GM21381 (cell line): ENCODE measurements at regions not wholly inside any gene's neighbourhood (a gene's known extent, or its start where the extent isn't known, plus 50 kb on each side); places are given as distances from the start of the nearest gene placed in this dataset.

Experiments
- ATAC-seq: cut with Tn5 transposase; IDR thresholded peaks from one replicate; pipeline ENCODE4 v1.9.1; 2021; ENCODE audit warnings: mild to moderate bottlenecking, moderate library complexity; ENCODE audit not compliant: unreplicated experiment

DNA sequence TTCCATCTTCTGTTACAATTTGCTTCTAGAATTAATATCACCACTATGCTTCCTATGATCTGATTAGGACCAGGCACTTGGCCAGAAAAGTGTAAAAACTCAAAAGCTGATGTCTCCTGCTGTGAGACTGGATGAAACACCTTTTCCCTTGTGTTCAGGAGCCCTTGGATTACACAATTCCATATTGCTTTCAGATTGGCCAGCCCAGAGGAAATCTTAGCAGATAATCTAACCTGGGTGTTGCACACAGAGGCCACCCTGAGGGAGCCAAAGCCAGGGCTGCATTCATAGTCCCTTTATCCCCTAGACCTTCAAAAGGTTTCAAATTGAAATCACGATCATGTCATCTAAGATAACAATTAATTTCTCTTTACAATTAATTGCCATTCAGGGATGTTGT, 94.1 kb upstream of the SELENOP start:
- no peak for ATAC-seq

DNA sequence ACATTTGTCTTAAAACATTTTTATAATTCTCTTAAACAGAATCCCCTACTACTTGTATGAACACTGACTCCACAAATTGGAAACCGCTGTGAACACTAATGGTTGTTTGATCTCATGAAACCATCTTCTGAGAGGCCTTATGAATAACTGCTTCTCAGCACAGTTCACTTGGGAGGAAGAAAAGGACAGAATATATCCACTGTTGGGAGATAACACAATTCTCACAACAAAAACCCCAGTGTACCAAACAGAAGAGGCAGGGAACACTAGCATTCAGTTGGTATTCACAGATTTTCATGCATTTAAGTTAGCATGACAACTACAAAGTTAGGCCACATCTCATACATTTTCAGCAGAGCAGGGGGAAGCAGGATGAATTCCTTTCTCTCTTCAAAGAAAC, 89.0 kb upstream of the SELENOP start:
- no peak for ATAC-seq

DNA sequence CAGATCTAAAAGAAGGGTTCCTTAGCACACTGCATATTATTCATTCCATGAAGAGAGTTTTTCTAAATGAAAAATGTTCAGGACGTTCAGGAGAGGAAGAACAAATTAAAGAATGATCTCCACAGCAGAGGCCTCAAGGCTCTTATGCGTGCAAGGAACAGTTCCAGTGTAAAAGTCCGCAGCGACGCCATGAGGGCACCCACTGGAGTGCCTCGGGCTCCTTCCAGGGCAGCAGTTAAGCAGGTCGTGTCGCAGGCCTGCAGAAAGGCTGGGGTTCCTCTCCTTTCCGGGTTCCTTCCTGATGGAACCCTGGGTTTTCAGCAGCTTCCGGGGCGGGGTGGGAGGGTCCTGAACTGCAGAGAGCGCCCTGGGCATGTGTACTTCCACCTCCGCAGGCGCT, 87.1 kb upstream of the SELENOP start:
- no peak for ATAC-seq

DNA sequence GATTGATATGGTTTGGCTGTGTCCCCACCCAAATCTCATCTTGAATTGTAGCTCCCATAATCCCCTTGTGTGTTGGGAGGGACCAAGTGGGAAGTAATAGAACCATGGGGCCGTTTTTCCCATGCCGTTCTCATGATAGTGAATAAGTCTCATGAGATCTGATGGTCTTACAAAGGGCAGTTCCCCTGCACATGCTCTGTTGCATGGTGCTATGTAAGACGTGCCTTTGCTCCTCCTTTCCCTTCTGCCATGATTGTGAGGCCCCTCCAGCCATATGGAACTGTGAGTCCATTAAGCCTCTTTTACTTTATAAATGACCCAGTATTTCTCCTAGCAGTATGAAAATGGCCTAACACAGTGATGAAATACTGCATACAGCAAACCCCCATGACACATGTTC, 84.8 kb upstream of the SELENOP start:
- ATAC-seq = no peak

DNA sequence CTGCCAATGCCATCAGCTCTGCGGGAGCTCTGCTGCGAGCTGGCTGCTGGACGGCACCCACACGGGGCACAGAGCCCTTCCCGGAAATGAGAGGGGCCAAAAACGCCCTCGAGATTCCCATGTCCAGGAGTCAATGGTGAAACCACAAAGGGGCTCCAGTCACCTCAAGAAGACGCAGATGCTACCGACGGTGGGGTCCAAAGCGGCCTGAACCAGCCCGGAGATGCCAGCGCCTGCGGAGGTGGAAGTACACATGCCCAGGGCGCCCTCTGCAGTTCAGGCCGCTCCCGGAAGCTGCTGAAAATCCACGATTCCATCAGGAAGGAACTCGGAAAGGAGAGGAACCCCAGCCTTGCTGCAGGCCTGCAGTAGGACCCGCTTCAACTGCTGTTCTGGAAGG, 82.4 kb upstream of the SELENOP start:
- no peak for ATAC-seq

DNA sequence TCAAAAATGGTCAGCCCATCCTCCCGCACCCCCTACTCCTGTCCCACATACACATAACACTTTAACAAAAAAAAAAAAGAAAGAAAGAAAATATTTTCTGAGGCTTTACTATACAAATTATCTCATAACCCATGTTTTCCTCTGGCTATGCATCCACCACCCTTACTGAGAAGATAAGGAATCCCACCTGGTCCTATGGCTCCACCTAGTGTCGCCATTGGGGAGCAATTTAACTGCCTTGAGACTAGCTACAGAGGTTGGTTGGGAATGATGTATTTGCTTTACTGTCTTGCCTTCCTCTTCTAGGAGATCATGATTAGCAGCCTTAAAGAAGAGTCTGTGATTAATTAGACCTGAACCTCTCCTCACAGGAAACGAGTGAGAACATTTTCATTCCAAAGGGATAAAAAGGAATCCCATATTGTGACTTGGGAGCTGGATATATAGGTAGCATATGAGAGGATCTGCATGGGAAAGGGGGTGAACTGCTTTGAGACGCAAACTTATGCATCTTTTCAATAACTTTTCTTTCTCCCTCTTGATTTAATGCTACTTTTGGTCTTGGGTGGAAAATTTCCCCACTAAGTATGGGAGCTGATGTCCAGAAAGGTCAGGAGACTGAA, 77.7 kb upstream of the SELENOP start:
- ATAC-seq = peak; percentile 94

DNA sequence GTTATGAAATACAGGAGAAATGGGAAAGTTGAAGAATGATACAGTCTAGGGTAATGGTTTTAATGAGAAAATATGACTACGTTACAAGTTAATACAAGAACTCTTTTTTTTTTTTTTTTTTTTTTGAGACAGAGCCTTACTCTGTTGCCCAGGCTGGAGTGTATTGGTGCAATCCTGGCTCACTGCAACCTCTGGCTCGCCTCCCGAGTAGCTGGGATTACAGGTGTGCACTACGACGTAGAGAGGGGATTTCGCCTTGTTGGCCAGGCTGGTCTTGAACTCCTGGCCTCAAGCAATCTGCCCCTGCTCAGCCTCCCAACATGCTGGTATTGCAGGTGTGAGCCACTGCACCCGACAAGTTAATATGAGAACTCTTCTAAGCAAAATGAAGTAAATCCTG, 77.1 kb upstream of the SELENOP start:
- no peak for ATAC-seq

DNA sequence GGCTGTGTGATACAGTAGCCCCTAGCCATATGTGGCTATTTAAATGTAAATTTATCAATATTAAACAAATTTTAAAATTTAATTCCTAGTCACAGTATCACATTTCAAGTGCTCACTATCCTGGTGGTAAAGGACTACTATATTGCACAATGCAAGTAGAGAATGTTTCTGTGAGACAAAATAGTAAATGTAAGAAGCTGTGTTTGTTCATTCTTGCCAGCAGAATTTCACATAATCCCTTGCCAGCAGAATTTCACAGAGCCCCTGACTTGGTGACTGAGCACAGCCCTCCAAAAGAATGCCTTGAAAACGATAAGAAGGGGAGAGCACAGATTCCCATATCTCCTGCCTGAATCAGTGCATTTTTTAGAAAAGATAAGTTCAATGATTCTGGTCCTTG, 75.9 kb upstream of the SELENOP start:
- no peak for ATAC-seq

DNA sequence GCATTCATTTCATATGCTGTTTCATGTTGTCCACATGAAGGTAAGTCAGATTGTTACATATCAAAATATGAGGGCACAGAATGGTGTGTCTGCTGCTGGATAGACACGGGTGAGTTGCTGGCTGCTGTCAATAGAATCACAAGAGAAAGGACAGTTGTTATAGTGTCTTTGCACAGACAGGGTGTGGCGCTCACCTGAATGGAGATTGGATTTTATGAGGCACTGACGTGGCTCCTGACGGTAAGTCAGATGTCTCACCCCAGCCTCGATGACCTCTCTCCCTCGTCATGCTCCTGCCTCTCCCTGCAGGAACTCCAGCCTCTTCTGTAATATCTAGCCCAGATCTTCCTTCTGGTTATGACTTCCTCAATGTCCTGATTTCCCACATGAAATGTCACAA, 75.4 kb upstream of the SELENOP start:
- no peak for ATAC-seq

DNA sequence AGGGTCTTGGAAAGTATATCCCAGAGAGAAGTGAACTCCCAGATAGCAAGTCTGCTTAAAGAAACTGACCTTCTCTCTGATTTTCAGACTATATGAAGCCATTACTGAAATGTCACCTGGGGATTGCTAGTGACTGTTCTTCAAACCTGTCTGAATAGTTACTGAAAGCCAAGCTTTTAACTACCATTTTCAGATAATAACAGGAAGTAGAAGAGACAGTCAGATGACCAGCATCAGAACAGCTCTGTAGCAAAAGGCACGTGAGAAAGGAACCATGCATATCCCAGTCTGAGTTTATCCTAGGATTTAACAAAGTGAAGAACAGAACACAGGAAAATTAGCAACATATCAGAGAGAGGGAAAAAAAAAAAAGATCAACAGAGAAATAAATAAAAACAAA, 74.9 kb upstream of the SELENOP start:
- ATAC-seq = no peak

DNA sequence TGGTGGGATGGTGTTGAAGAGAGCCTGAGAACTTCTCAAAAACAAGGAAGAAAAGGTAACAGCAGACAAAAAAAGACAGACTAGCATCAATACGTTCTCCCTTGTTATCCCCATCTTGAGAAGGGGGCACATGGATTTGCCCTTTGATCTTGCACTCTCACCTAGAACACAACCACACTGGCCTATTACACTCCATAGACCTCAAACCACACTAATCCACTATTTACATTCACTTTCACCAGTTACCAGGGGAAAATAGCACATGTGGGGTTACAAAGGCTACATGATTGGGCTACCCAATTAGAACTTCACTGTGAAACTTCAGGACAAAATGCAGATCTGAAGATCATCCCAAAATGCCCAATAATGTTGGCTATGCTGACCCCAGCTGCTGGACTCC, 72.6 kb upstream of the SELENOP start:
- no peak for ATAC-seq

DNA sequence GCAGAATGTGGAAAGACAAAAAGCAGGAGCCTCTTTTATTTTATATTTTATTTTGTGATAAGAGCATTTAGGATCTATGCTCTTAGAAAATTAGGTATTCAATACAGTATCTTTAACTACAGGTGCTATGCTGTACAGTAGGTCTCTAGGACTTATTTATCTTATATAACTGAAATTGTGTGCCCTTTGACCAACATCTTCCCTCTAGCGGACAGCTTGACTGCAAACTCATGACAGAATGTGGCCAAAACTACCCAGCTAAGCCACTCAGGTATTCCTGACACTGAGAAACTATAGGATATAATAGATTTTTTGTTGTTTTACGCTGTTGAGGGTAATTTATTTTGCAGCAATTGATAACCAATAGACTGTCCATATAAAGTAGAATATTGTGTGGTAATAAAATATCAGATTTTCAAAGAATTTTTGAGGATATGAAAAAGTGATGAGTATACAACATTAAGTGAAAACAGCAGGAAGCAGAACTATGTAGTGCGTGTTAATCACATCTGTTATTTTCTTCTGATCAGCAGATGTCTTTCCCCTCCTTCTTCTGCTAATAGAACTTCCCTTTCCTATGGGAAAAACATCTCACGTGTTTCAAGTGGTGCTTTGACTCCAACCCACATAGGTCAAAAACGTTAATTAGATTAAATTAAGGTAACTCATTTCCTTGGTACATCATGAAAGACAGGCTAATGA, 69.9 kb upstream of the SELENOP start:
- no peak for ATAC-seq

DNA sequence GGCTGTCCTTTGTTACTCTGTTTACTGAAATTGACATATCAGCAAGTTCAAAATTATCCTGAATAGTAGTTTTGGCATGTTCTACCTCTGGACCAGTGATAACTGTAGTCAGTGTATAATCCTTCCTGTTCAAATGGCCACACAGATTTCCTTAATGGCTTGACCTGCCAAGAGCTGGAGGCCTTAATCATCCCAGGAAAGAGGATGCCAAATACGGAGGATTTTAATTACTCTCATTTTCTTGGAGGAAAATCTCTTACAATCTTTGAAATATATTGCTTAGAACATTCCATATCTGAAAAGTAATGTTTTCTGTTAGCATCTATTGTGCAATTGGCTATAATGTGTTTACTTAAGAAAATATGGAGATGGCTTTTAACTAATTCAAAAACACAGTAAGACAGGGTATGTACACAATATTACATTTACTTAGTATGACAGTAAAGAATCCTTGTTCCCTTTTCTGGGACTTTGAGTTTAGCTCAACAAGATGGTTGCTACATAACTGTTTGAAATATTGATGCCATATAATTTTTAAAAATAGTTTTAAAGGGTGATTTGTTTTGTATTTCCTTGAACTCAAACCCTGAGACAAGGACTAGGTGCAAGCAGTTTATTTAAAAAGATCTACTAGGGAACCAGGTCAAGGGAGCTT, 68.9 kb upstream of the SELENOP start:
- ATAC-seq = no peak

DNA sequence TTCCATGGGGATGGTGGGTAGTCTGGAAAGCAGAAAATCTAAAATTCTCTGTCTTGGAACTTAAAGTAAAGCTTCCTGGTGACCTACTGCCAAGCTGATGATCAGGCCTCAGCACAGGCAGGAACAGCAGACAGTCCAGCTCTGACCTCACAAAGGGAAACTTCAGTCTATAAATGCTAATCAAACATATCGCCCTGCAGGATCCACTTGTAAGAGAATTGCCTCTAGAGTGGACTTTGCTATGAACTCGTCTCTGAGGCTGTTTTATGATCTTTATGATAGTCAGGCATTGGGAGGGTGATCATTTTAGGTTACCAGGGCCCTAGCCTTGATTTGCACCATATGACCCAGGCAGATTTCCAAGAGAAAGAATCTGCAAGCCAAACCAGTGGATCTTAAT, 67.6 kb upstream of the SELENOP start:
- ATAC-seq = no peak

DNA sequence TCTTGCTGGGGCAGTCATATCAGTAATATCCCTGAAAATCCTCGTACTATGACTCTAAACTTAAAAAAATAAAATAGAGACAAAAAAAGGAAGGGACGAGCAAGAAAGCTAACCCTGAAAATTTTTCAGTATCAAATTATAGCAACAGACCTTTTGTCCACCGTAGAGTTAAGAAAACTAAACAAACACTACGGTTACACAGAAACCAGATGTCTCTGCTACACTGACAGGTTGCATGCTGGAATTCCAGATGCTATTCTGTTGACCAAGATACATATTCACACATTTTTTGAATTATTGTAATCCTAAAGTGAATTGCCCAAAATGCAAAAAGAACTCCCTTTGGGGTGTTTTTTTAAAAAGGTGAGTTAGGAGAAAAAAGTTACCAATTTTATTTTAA, 66.9 kb upstream of the SELENOP start:
- ATAC-seq = no peak

DNA sequence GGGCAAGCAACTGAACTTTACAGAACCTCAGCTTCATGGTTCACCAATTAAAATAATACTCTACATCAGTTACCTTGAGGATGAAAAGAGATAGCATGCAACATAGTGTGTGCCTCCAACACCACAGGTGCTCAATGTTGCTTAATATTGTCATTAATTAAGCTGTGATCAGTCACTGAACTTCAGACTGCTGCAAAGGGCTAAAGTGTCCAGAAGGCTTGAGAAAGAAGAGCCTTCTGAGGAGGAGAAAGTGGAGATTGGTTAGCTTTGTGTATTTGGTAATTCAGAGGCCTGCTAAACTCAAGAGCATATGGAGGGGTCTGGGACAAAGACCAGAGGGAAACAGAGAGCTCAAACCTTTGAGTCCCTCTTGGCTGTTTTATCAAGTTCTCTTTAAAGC, 66.3 kb upstream of the SELENOP start:
- ATAC-seq = no peak

DNA sequence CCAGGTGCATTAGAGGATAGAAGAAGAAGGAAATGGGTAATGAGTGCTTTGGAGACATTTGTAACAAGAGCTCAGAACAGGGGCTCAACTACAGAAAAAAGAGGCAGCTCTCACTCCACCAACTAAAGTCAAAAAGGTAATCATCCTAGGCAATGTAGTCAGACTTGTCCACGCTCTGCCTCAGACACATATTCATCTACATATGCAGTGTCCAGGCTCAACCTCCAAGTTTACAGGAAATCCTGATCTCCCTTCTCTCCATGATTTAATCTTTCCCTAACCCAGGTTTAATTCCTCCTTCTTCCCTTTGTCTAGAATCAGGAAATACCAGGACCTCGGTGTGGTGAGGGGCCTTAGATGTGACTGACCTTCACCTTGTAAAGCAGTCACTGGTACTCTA, 65.7 kb upstream of the SELENOP start:
- no peak for ATAC-seq

DNA sequence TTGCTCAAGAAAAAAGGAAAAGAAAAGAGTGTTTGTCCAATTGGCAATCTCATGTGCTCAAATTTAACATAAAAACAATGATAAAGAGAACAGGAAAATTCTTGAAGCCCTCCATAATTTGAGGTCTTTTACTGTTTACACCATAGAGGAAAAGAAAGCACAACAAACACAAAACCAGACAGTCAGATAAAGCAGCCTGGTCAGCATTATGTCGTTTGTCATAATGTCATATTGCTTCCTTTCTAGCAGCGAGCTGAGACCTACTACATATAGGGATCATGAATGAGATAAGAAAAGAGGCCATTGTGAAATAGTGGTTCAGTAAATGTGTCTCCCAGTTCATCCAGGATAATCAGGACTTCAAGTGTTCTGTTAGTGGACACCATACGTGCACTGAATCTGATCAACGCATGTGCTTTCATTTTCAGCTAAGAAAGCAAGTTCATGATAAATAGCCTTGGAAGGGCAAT, 64.7 kb upstream of the SELENOP start:
- no peak for ATAC-seq

DNA sequence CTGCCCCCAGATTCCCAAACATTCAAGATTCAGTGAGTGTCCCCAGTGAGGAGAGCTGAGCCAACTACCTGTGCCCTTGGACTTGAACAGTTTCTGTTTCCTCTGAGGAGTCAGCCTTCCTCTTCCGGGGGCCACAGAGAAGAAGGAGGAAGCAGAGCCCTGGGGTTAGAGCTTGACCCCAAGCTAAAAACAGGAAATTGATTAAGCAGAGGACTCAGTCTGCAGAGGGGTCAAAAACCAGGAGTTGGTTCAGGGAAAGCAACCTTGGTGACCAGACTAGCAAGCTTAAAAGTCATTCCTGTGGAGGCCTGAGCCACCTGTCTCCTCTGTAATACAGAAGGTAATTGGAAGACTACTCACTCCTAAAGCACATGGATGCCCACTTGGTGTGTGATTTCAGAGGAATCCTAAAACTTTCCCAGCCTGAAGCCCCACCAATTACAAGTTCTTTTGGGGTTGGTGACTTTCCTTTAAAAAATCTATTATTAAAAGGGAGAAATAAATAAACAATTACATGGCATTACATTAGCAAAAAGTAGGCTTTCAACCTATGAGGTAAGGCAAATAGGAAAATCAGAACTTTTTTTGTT, 64.2 kb upstream of the SELENOP start:
- ATAC-seq = no peak

DNA sequence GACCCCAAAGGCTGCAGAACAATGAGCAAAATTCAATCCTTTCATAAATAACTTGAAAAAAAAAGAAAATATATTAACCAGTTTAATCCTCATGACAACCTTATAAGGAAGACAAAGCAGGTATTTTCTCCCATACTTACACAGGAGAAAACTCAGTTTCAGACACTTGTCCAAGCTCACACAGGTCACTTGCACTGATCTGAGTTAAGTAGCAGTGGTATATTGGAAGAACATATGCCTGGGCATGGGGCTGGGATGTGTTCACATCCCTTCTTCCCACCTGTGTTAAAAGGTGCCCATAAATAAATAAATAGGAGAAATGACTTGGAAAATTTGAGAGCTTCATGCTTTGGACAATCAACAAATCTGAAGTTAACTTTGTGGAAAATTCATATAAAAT, 63.5 kb upstream of the SELENOP start:
- no peak for ATAC-seq

DNA sequence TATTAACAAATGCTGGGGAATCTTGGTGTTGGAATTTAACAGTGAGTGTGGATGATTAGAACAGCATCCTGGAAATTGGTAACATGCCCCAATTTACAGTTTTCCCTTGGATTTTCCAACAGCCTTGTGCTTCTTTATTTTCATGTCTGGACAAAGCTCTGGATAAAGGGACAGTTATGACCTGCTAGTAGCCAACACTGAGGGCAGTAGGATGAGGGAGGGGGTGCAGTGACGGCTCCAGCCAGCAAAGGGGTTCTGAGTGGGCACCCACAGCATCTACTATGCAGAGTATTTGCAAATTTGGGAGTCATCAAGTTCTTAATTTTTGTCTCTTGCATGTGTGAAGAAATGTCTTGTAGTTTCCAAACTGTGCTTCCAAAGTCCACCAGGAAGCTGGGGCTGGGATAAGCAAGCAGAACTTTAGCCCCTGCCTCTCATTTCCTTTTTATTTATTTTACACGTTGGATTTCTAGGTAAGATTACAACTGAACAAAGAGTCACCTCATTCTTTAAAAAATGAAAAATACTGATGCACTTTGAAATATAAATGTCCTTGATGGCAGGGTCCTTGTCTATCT, 63.0 kb upstream of the SELENOP start:
- ATAC-seq = no peak

DNA sequence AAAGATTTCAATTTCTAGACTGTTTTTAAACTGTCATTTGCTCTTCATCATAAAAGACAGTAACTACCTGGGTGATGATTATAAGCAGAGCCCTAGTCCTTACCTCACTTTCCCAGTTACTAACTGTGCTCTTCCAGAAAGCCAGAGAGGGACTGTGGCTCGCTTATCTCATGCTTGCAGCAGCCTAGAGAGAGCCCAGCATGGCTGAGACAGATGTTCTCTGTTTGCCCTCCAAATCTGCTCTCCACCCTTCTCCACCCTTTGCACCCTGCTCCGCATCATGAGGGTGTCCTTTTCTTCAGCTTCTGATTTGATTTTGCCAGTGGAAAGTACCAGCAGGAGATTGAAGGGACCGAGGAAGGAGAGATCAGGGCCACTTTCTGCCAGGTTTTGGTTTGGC, 61.2 kb upstream of the SELENOP start:
- no peak for ATAC-seq
